ENCODE measurements at regions not wholly inside any gene's neighbourhood (a gene's known extent, or its start where the extent isn't known, plus 50 kb on each side); places are given as distances from the start of the nearest gene placed in this dataset.
"Not testable (repeated sequence)": the region's sequence is repeated elsewhere in the genome, so short reads cannot be mapped to it uniquely, and the experiment has no call there.

GRCh38 chr14:28820677-28821076 lies 54.1 kb downstream of the FOXG1 start:
- Histone ChIP-seq H3K4me3 (ENCODE audit: low read depth, low read length) (no peak overlapping the region), H3K36me3 (ENCODE audit: control insufficient read depth, insufficient read depth, low read length) (no peaks in the 10 kb centered on the region), H3K27me3 (ENCODE audit: control insufficient read depth, insufficient read depth, low read length) (no peaks in the 10 kb centered on the region)
- TF ChIP-seq CTCF (IDR thresholded peaks at IDR 0.05; ENCODE audit: insufficient read depth, low read length, severe bottlenecking), result no peak
- FAIRE-seq (no peak), DNase-seq (ENCODE audit: low read depth) (no peak)

- no peak for TF ChIP-seq CTCF (IDR thresholded peaks at IDR 0.05; ENCODE audit: insufficient read depth, low read length, severe bottlenecking)
Measured at GRCh38 chr14:28821993-28822392, 55.4 kb downstream of the FOXG1 start.

GRCh38 chr14:28823245-28823644 lies 56.7 kb downstream of the FOXG1 start:
- Histone ChIP-seq H3K4me3 (ENCODE audit: low read depth, low read length) (no peak overlapping the region), H3K27me3 (ENCODE audit: control insufficient read depth, insufficient read depth, low read length) (no peaks in the 10 kb centered on the region), H3K36me3 (ENCODE audit: control insufficient read depth, insufficient read depth, low read length) (no peaks in the 10 kb centered on the region)
- DNase-seq (ENCODE audit: low read depth), result no peak
- no peak for FAIRE-seq
- TF ChIP-seq CTCF (IDR thresholded peaks at IDR 0.05; ENCODE audit: insufficient read depth, low read length, severe bottlenecking), result no peak

More at GRCh38 chr14:28821993-28822392, 55.4 kb downstream of the FOXG1 start:
- FAIRE-seq (no peak), DNase-seq (ENCODE audit: low read depth) (no peak)
- H3K27me3 ChIP-seq (ENCODE audit: control insufficient read depth, insufficient read depth, low read length), result no peaks in the 10 kb centered on the region
- H3K36me3 ChIP-seq (ENCODE audit: control insufficient read depth, insufficient read depth, low read length), result no peaks in the 10 kb centered on the region
- H3K4me3 ChIP-seq (ENCODE audit: low read depth, low read length), result no peak overlapping the region

GRCh38 chr14:28830115-28830534 lies 63.5 kb downstream of the FOXG1 start:
- Histone ChIP-seq H3K4me3 (ENCODE audit: low read depth, low read length) (no peak overlapping the region), H3K27me3 (ENCODE audit: control insufficient read depth, insufficient read depth, low read length) (no peaks in the 10 kb centered on the region), H3K36me3 (ENCODE audit: control insufficient read depth, insufficient read depth, low read length) (no peaks in the 10 kb centered on the region)
- no peak for TF ChIP-seq CTCF (IDR thresholded peaks at IDR 0.05; ENCODE audit: insufficient read depth, low read length, severe bottlenecking)
- FAIRE-seq (no peak), DNase-seq (ENCODE audit: low read depth) (no peak)

- no peak for TF ChIP-seq CTCF (IDR thresholded peaks at IDR 0.05; ENCODE audit: insufficient read depth, low read length, severe bottlenecking)
- FAIRE-seq, result no peak
- no peak for DNase-seq (ENCODE audit: low read depth)
Measured at GRCh38 chr14:28831126-28831525, 64.5 kb downstream of the FOXG1 start.

GRCh38 chr14:28842569-28842968 lies 76.0 kb downstream of the FOXG1 start:
- not testable (repeated sequence) for FAIRE-seq; H3K4me3 ChIP-seq (ENCODE audit: low read depth, low read length); H3K36me3 ChIP-seq (ENCODE audit: control insufficient read depth, insufficient read depth, low read length); DNase-seq (ENCODE audit: low read depth); H3K27me3 ChIP-seq (ENCODE audit: control insufficient read depth, insufficient read depth, low read length)

More at GRCh38 chr14:28831126-28831525, 64.5 kb downstream of the FOXG1 start:
- Histone ChIP-seq H3K27me3 (ENCODE audit: control insufficient read depth, insufficient read depth, low read length) (no peaks in the 10 kb centered on the region), H3K36me3 (ENCODE audit: control insufficient read depth, insufficient read depth, low read length) (no peaks in the 10 kb centered on the region), H3K4me3 (ENCODE audit: low read depth, low read length) (no peak overlapping the region)
